GM23248 (cell line): ENCODE measurements at regions not wholly inside any gene's neighbourhood (a gene's known extent, or its start where the extent isn't known, plus 50 kb on each side); places are given as distances from the start of the nearest gene placed in this dataset.

Experiments
- EZH2 ChIP-seq: fragments of 200-600 bp; sonication (generic); IDR thresholded peaks from 2 replicates; pipeline ENCODE4 v1.6.1; 2018; ENCODE audit warnings: antibody characterized with exemption, mild to moderate bottlenecking; ENCODE audit not compliant: insufficient read depth, poor library complexity, severe bottlenecking
- EZH2phosphoT487 ChIP-seq: fragments of 200-600 bp; sonication (generic); IDR thresholded peaks from 2 replicates; pipeline ENCODE4 v1.6.1; 2018; ENCODE audit warnings: antibody characterized with exemption, moderate library complexity, mild to moderate bottlenecking, low read depth; ENCODE audit not compliant: insufficient read depth

DNA sequence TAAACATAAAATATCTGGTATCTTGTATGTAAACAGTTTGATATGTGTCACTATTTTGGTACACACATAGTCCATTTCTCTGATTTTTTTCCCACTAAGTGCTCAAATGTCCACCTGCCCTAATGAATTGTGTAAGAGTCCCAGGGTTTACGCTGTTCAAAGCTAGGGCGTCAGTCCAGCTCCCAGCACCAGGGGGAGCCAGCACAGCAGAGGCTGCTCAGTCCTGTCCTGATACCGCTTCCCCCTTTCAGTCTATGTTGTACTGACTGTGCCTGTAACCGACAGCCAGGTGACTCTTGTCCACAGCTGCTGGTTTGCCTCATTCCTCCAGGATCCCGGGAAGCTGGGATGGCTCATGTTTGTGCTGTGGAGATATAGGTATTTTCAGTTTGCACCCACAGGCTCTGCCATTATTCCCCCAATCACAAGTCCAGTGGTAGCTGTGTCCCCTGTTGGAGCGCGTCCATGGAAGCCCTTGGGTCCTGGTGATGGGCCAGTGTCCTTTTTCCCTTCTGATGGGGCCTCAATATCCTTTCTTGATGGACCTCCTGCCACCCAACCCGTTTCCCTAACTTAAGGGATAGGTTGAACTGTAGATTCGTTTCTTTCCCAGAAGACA lies 242.0 kb downstream of the NEDD1 start:
- no peak for TF ChIP-seq EZH2
- TF ChIP-seq EZH2phosphoT487, result no peak
